ENCODE measurements at regions not wholly inside any gene's neighbourhood (a gene's known extent, or its start where the extent isn't known, plus 50 kb on each side); places are given as distances from the start of the nearest gene placed in this dataset.

DNA sequence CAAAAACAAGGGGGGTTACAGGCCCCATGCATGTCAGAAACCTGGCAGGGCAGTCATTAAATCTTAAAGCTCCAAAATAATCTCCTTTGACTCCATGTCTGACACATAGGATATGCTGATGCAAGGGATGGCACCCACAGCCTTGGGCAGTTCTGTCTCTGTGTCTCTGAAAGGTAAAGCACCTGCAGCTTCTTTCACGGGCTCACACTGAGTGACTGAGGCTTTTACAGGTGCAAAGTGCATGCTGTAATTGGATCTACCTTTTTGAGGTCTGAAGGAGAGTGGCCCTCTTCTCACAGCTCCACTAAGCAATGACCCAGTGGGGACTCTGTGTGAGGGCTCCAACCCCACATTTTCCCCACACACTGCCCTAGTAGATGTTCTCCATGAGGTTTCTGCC, 1309.0 kb upstream of the B3GALT2 start:
- H3K79me2 ChIP-seq: no peaks in the 10 kb centered on the region
- no peak overlapping the region for H2AFZ ChIP-seq
- no peaks in the 10 kb centered on the region for H3K27me3 ChIP-seq
- no peak overlapping the region for H3K27ac ChIP-seq
- no peaks in the 10 kb centered on the region for H3K9me3 ChIP-seq (ENCODE audit: low read depth)
- DNase-seq (ENCODE audit: low spot score): no peak
- H3K4me3 ChIP-seq: no peak overlapping the region
- no peaks in the 10 kb centered on the region for H3K9me2 ChIP-seq (replicated peaks; ENCODE audit: insufficient read depth)
- WGBS (ENCODE audit: low lambda C conversion rate, missing lambda C conversion rate): 95% methylated on average over 1 of the region's 1 CpG
- no peaks in the 10 kb centered on the region for H3K36me3 ChIP-seq (replicated peaks; ENCODE audit: insufficient read depth, low read depth)
- H4K20me1 ChIP-seq (ENCODE audit: insufficient read depth, poor library complexity, severe bottlenecking): no peaks in the 10 kb centered on the region
- TF ChIP-seq EZH2phosphoT487 (IDR thresholded peaks at IDR 0.05; ENCODE audit: low read depth, severe bottlenecking, unreplicated experiment): no peak
- no peak for TF ChIP-seq CTCF (IDR thresholded peaks at IDR 0.05; ENCODE audit: poor library complexity)
- no peak for TF ChIP-seq EZH2 (IDR thresholded peaks at IDR 0.05; ENCODE audit: borderline replicate concordance)
- no peak overlapping the region for H3K4me2 ChIP-seq
- no peaks in the 10 kb centered on the region for H3K4me1 ChIP-seq (ENCODE audit: insufficient read depth)

DNA sequence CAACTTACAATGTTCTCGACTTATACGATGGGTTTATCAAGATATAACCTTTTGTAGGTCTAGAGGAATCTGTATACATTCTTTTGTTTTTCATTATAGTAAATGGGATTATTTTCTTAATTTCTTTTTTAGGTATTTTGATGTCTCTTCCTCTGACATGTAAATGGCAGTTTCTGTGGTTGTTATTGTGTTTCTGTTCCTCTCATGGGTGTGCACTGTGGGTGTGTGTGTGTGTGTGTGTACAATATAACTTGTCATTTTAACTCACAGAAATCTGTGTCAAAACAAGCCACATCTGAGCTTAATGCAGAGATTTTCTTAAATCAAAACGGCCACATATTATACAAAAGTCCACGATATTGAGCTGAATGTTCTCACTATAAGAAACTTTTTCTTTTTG, 1300.8 kb upstream of the B3GALT2 start:
- no peaks in the 10 kb centered on the region for H3K36me3 ChIP-seq (replicated peaks; ENCODE audit: insufficient read depth, low read depth)
- no peaks in the 10 kb centered on the region for H3K4me1 ChIP-seq (ENCODE audit: insufficient read depth)
- H3K4me3 ChIP-seq: no peak overlapping the region
- H3K9me2 ChIP-seq (replicated peaks; ENCODE audit: insufficient read depth): no peaks in the 10 kb centered on the region
- H3K27ac ChIP-seq: no peak overlapping the region
- H3K79me2 ChIP-seq: no peaks in the 10 kb centered on the region
- no peak overlapping the region for H3K4me2 ChIP-seq
- 96% methylated on average over 4 of the region's 4 CpGs for WGBS (ENCODE audit: low lambda C conversion rate, missing lambda C conversion rate)
- DNase-seq (ENCODE audit: low spot score): no peak
- H3K9me3 ChIP-seq (ENCODE audit: low read depth): no peaks in the 10 kb centered on the region
- TF ChIP-seq EZH2phosphoT487 (IDR thresholded peaks at IDR 0.05; ENCODE audit: low read depth, severe bottlenecking, unreplicated experiment) (no peak), EZH2 (IDR thresholded peaks at IDR 0.05; ENCODE audit: borderline replicate concordance) (no peak), CTCF (IDR thresholded peaks at IDR 0.05; ENCODE audit: poor library complexity) (no peak)
- no peak overlapping the region for H2AFZ ChIP-seq
- H3K27me3 ChIP-seq: no peaks in the 10 kb centered on the region
- no peaks in the 10 kb centered on the region for H4K20me1 ChIP-seq (ENCODE audit: insufficient read depth, poor library complexity, severe bottlenecking)

GRCh38 chr1:194485432-194485831, 1299.0 kb upstream of the B3GALT2 start:
- H3K27ac ChIP-seq: no peak overlapping the region
- no peak overlapping the region for H2AFZ ChIP-seq
- TF ChIP-seq EZH2 (IDR thresholded peaks at IDR 0.05; ENCODE audit: borderline replicate concordance) (no peak), CTCF (IDR thresholded peaks at IDR 0.05; ENCODE audit: poor library complexity) (no peak), EZH2phosphoT487 (IDR thresholded peaks at IDR 0.05; ENCODE audit: low read depth, severe bottlenecking, unreplicated experiment) (no peak)
- H4K20me1 ChIP-seq (ENCODE audit: insufficient read depth, poor library complexity, severe bottlenecking): no peaks in the 10 kb centered on the region
- no peak overlapping the region for H3K4me3 ChIP-seq
- H3K4me1 ChIP-seq (ENCODE audit: insufficient read depth): no peaks in the 10 kb centered on the region
- no peak overlapping the region for H3K4me2 ChIP-seq
- no peaks in the 10 kb centered on the region for H3K36me3 ChIP-seq (replicated peaks; ENCODE audit: insufficient read depth, low read depth)
- no peaks in the 10 kb centered on the region for H3K9me3 ChIP-seq (ENCODE audit: low read depth)
- no peak for DNase-seq (ENCODE audit: low spot score)
- no peaks in the 10 kb centered on the region for H3K27me3 ChIP-seq
- no peaks in the 10 kb centered on the region for H3K79me2 ChIP-seq
- H3K9me2 ChIP-seq (replicated peaks; ENCODE audit: insufficient read depth): no peaks in the 10 kb centered on the region

GRCh38 chr1:194478731-194479130, 1292.3 kb upstream of the B3GALT2 start:
- H3K36me3 ChIP-seq (replicated peaks; ENCODE audit: insufficient read depth, low read depth): no peaks in the 10 kb centered on the region
- no peak for DNase-seq (ENCODE audit: low spot score)
- no peaks in the 10 kb centered on the region for H3K79me2 ChIP-seq
- H3K27ac ChIP-seq: no peak overlapping the region
- H3K4me1 ChIP-seq (ENCODE audit: insufficient read depth): no peaks in the 10 kb centered on the region
- WGBS (ENCODE audit: low lambda C conversion rate, missing lambda C conversion rate): 97% methylated on average over 1 of the region's 1 CpG
- TF ChIP-seq EZH2 (IDR thresholded peaks at IDR 0.05; ENCODE audit: borderline replicate concordance) (no peak), CTCF (IDR thresholded peaks at IDR 0.05; ENCODE audit: poor library complexity) (no peak), EZH2phosphoT487 (IDR thresholded peaks at IDR 0.05; ENCODE audit: low read depth, severe bottlenecking, unreplicated experiment) (no peak)
- H3K4me3 ChIP-seq: no peak overlapping the region
- no peaks in the 10 kb centered on the region for H3K27me3 ChIP-seq
- H3K4me2 ChIP-seq: no peak overlapping the region
- H3K9me3 ChIP-seq (ENCODE audit: low read depth): no peaks in the 10 kb centered on the region
- H4K20me1 ChIP-seq (ENCODE audit: insufficient read depth, poor library complexity, severe bottlenecking): no peaks in the 10 kb centered on the region
- H2AFZ ChIP-seq: no peak overlapping the region
- H3K9me2 ChIP-seq (replicated peaks; ENCODE audit: insufficient read depth): no peaks in the 10 kb centered on the region
